ENCODE measurements at regions not wholly inside any gene's neighbourhood (a gene's known extent, or its start where the extent isn't known, plus 50 kb on each side); places are given as distances from the start of the nearest gene placed in this dataset.
A peak's percentile ranks its signal among the peaks of the same experiment; 100 is the strongest.

DNA sequence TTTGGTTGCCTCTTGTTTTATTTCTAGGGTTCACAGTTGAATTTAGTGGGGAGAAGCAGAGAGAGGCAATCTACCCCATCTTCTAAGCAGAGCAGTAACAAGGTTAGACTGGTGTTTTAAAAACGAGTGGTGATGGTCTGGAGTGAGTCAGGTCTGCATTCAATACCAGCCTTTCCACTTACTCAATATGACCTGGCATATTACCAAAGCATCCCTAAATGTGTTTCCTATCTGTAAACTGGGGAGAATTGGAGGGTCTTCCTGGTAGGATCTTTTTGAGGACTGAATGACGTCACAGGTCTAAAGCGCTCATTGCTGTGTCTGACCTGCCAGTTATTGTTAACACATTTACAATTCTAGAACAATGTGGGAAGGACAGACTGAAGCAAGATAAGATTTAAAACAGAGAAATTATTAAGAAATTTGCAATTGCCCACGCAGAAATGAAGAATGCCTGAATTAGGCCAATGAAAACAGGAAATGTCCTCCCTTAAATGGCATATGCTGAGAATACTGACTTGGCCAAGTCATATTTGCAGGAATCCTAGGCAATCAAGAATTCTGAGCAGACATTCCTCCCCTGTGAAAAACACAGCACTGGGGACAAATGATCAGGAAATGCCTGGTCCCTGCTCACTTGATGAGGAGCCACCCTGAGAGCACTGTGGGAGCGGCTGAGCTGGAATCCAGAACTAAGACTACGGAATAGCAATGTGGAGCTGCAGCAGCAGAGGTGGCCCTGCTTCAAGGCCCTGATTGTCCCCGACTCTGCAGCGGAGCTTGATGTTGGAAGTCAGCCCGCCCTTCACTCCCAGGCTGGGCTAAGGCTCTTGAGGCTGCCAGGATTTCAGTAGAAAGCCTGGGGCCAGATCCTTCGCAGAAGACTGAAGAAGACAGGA, 184.5 kb upstream of the CXCL12 start:
- H3K4me1 Mint-ChIP-seq, result no peaks in the 10 kb centered on the region
- WGBS (ENCODE audit: insufficient coverage), result 79% methylated on average over 9 of the region's 10 CpGs
- no peak overlapping the region for H3K4me3 Mint-ChIP-seq
- no peaks in the 10 kb centered on the region for H3K27me3 Mint-ChIP-seq
- Histone ChIP-seq H3K4me3 (ENCODE audit: control insufficient read depth in 1 of 2, extremely low read depth in 1 of 2, low read length in 1 of 2) (no peak overlapping the region), H3K4me1 (ENCODE audit: control insufficient read depth in 1 of 2, extremely low read depth in 1 of 2, insufficient read depth in 2 of 2, low read length in 2 of 2) (no peaks in the 10 kb centered on the region), H3K9me3 (no peaks in the 10 kb centered on the region), H3K36me3 (ENCODE audit: control insufficient read depth in 2 of 2, extremely low read depth in 1 of 2, insufficient read depth in 1 of 2, low read length in 1 of 2) (no peaks in the 10 kb centered on the region), H3K27ac (ENCODE audit: low read length) (no peak overlapping the region), H3K27me3 (replicated peaks in 1 of 2; ENCODE audit: control insufficient read depth in 2 of 2, extremely low read depth in 1 of 2, insufficient read depth in 2 of 2, low read length in 1 of 2) (peaks cover 0 to 8% of the 10 kb centered on the region in 2 experiments)
- ATAC-seq (replicated peaks in 1 of 4) (no peak), DNase-seq (no peak)
- no peak overlapping the region for H3K27ac Mint-ChIP-seq
- H3K36me3 Mint-ChIP-seq, result no peaks in the 10 kb centered on the region
- H3K9me3 Mint-ChIP-seq, result no peaks in the 10 kb centered on the region
- CTCF ChIA-PET, result no interaction called here
- POLR2A ChIA-PET, result no interaction called here

DNA sequence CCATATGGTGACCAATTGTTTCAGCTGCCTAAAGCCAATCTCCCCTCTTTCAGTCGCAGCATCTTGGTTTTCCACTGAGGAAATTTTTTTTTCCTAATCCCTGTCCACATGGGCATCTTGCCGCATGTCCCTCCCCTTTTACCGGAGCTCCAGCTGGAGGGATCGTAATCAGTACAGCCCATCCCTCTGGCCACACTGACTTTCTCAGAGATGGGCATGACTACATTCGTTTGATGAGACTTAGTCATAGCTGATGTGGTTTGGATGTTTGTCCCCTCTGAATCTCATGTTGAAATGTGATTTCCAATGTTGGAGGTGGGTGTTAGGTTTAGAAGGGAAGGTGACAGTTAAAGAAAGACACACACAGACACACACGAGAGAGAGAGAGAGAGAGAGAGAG, 186.8 kb upstream of the CXCL12 start:
- ATAC-seq (replicated peaks in 1 of 4) (no peak), DNase-seq (no peak)
- no peak overlapping the region for H3K4me3 Mint-ChIP-seq
- 75% methylated on average over 2 of the region's 6 CpGs for WGBS (ENCODE audit: insufficient coverage)
- H3K27me3 ChIP-seq (replicated peaks in 1 of 2; ENCODE audit: control insufficient read depth in 2 of 2, extremely low read depth in 1 of 2, insufficient read depth in 2 of 2, low read length in 1 of 2), result peaks cover 0 to 8% of the 10 kb centered on the region in 2 experiments
- H3K27ac ChIP-seq (ENCODE audit: low read length), result no peak overlapping the region
- ChIA-PET CTCF (no interaction called here), POLR2A (no interaction called here)
- H3K27me3 Mint-ChIP-seq, result no peaks in the 10 kb centered on the region
- no peaks in the 10 kb centered on the region for H3K36me3 ChIP-seq (ENCODE audit: control insufficient read depth in 2 of 2, extremely low read depth in 1 of 2, insufficient read depth in 1 of 2, low read length in 1 of 2)
- no peaks in the 10 kb centered on the region for H3K9me3 Mint-ChIP-seq
- peaks cover 0 to under 1% (median 0%) of the 10 kb centered on the region in 3 donors for H3K4me1 Mint-ChIP-seq
- H3K9me3 ChIP-seq, result no peaks in the 10 kb centered on the region
- H3K4me1 ChIP-seq (ENCODE audit: control insufficient read depth in 1 of 2, extremely low read depth in 1 of 2, insufficient read depth in 2 of 2, low read length in 2 of 2), result no peaks in the 10 kb centered on the region
- H3K27ac Mint-ChIP-seq, result no peak overlapping the region
- no peak overlapping the region for H3K4me3 ChIP-seq (ENCODE audit: control insufficient read depth in 1 of 2, extremely low read depth in 1 of 2, low read length in 1 of 2)
- H3K36me3 Mint-ChIP-seq, result no peaks in the 10 kb centered on the region

GRCh38 chr10:44572146-44572545, 187.2 kb upstream of the CXCL12 start:
- no peak overlapping the region for H3K27ac Mint-ChIP-seq
- no peaks in the 10 kb centered on the region for H3K9me3 Mint-ChIP-seq
- H3K36me3 Mint-ChIP-seq, result no peaks in the 10 kb centered on the region
- no peak overlapping the region for H3K4me3 ChIP-seq (ENCODE audit: control insufficient read depth in 1 of 2, extremely low read depth in 1 of 2, low read length in 1 of 2)
- peaks cover 0 to 5% (median 0%) of the 10 kb centered on the region in 3 donors for H3K4me1 Mint-ChIP-seq
- no peaks in the 10 kb centered on the region for H3K9me3 ChIP-seq
- ATAC-seq (replicated peaks in 1 of 4) (no peak), DNase-seq (no peak)
- ChIA-PET CTCF (no interaction called here), POLR2A (no interaction called here)
- H3K27me3 ChIP-seq (replicated peaks in 1 of 2; ENCODE audit: control insufficient read depth in 2 of 2, extremely low read depth in 1 of 2, insufficient read depth in 2 of 2, low read length in 1 of 2), result peaks cover 0 to 10% of the 10 kb centered on the region in 2 experiments
- H3K36me3 ChIP-seq (ENCODE audit: control insufficient read depth in 2 of 2, extremely low read depth in 1 of 2, insufficient read depth in 1 of 2, low read length in 1 of 2), result no peaks in the 10 kb centered on the region
- no peaks in the 10 kb centered on the region for H3K27me3 Mint-ChIP-seq
- no peak overlapping the region for H3K27ac ChIP-seq (ENCODE audit: low read length)
- H3K4me1 ChIP-seq (ENCODE audit: control insufficient read depth in 1 of 2, extremely low read depth in 1 of 2, insufficient read depth in 2 of 2, low read length in 2 of 2), result no peaks in the 10 kb centered on the region
- WGBS (ENCODE audit: insufficient coverage), result 71% methylated on average over 5 of the region's 6 CpGs
- H3K4me3 Mint-ChIP-seq, result no peak overlapping the region

DNA sequence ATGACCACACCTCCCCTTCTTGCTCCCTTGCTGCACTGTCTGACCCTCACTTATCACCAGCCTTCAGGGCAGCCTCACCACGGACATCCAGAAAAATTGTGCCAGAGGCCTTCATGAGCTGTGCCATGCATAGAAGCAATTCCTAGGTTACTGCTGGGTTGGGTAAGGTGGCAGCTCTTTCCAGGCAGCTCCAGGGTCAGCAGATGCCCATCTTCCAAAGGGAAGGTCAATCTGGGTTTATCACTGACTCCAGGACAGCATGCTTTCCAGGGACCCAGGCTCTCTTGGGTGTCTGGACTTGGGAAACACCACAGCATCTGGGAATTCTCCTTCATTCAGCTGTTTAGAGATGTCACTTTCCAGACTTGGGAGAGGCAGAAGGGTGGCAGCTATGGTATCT, 188.9 kb upstream of the CXCL12 start:
- CTCF ChIA-PET, result no interaction called here
- H3K27ac Mint-ChIP-seq, result no peak overlapping the region

GRCh38 chr10:44574596-44575480, 189.9 kb upstream of the CXCL12 start:
- H3K4me1 ChIP-seq (ENCODE audit: control insufficient read depth in 1 of 2, extremely low read depth in 1 of 2, insufficient read depth in 2 of 2, low read length in 2 of 2), result no peaks in the 10 kb centered on the region
- H3K27me3 ChIP-seq (replicated peaks in 1 of 2; ENCODE audit: control insufficient read depth in 2 of 2, extremely low read depth in 1 of 2, insufficient read depth in 2 of 2, low read length in 1 of 2), result peaks cover 0 to 10% of the 10 kb centered on the region in 2 experiments
- H3K4me3 ChIP-seq (ENCODE audit: control insufficient read depth in 1 of 2, extremely low read depth in 1 of 2, low read length in 1 of 2), result no peak overlapping the region
- peaks cover 0 to 6% (median 0%) of the 10 kb centered on the region in 3 donors for H3K4me1 Mint-ChIP-seq
- H3K27ac Mint-ChIP-seq, result no peak overlapping the region
- H3K27ac ChIP-seq (ENCODE audit: low read length), result no peak overlapping the region
- no peak overlapping the region for H3K4me3 Mint-ChIP-seq
- DNase-seq, result no peak
- no peak for ATAC-seq (replicated peaks in 1 of 4)
- H3K9me3 ChIP-seq, result no peaks in the 10 kb centered on the region
- 77% methylated on average over 6 of the region's 10 CpGs for WGBS (ENCODE audit: insufficient coverage)
- CTCF ChIA-PET, result no interaction called here
- H3K36me3 Mint-ChIP-seq, result no peaks in the 10 kb centered on the region
- no peaks in the 10 kb centered on the region for H3K36me3 ChIP-seq (ENCODE audit: control insufficient read depth in 2 of 2, extremely low read depth in 1 of 2, insufficient read depth in 1 of 2, low read length in 1 of 2)
- POLR2A ChIA-PET, result no interaction called here
- peaks cover 0 to 6% (median 0%) of the 10 kb centered on the region in 3 donors for H3K9me3 Mint-ChIP-seq
- H3K27me3 Mint-ChIP-seq, result no peaks in the 10 kb centered on the region

More for the DNA sequence above, 188.9 kb upstream of the CXCL12 start:
- Histone ChIP-seq H3K27ac (ENCODE audit: low read length) (no peak overlapping the region), H3K9me3 (no peaks in the 10 kb centered on the region), H3K4me1 (ENCODE audit: control insufficient read depth in 1 of 2, extremely low read depth in 1 of 2, insufficient read depth in 2 of 2, low read length in 2 of 2) (no peaks in the 10 kb centered on the region), H3K27me3 (replicated peaks in 1 of 2; ENCODE audit: control insufficient read depth in 2 of 2, extremely low read depth in 1 of 2, insufficient read depth in 2 of 2, low read length in 1 of 2) (peaks cover 0 to 10% of the 10 kb centered on the region in 2 experiments), H3K4me3 (ENCODE audit: control insufficient read depth in 1 of 2, extremely low read depth in 1 of 2, low read length in 1 of 2) (no peak overlapping the region), H3K36me3 (ENCODE audit: control insufficient read depth in 2 of 2, extremely low read depth in 1 of 2, insufficient read depth in 1 of 2, low read length in 1 of 2) (no peaks in the 10 kb centered on the region)
- no CpG with 5 or more reads among the region's 1 CpG for WGBS (ENCODE audit: insufficient coverage)
- peaks cover 0 to 6% (median 0%) of the 10 kb centered on the region in 3 donors for H3K4me1 Mint-ChIP-seq
- no peaks in the 10 kb centered on the region for H3K27me3 Mint-ChIP-seq
- POLR2A ChIA-PET, result no interaction called here
- no peaks in the 10 kb centered on the region for H3K36me3 Mint-ChIP-seq
- H3K4me3 Mint-ChIP-seq, result no peak overlapping the region
- H3K9me3 Mint-ChIP-seq, result peaks cover 0 to 4% (median 0%) of the 10 kb centered on the region in 3 donors
- ATAC-seq (replicated peaks in 1 of 4) (no peak), DNase-seq (no peak)

GRCh38 chr10:44575601-44576380, 190.9 kb upstream of the CXCL12 start:
- Histone ChIP-seq H3K4me1 (ENCODE audit: control insufficient read depth in 1 of 2, extremely low read depth in 1 of 2, insufficient read depth in 2 of 2, low read length in 2 of 2) (no peaks in the 10 kb centered on the region), H3K4me3 (ENCODE audit: control insufficient read depth in 1 of 2, extremely low read depth in 1 of 2, low read length in 1 of 2) (no peak overlapping the region), H3K9me3 (no peaks in the 10 kb centered on the region), H3K27me3 (replicated peaks in 1 of 2; ENCODE audit: control insufficient read depth in 2 of 2, extremely low read depth in 1 of 2, insufficient read depth in 2 of 2, low read length in 1 of 2) (peaks cover 0 to 10% of the 10 kb centered on the region in 2 experiments), H3K36me3 (ENCODE audit: control insufficient read depth in 2 of 2, extremely low read depth in 1 of 2, insufficient read depth in 1 of 2, low read length in 1 of 2) (no peaks in the 10 kb centered on the region), H3K27ac (ENCODE audit: low read length) (peak overlapping the region; percentile 90)
- ChIA-PET CTCF (no interaction called here), POLR2A (no interaction called here)
- 80% methylated on average over 18 of the region's 18 CpGs for WGBS (ENCODE audit: insufficient coverage)
- H3K27ac Mint-ChIP-seq, result peak overlapping the region in 1 of 2 donors; percentile 82
- H3K4me3 Mint-ChIP-seq, result no peak overlapping the region
- peaks cover 0 to 9% (median 0%) of the 10 kb centered on the region in 3 donors for H3K9me3 Mint-ChIP-seq
- H3K36me3 Mint-ChIP-seq, result no peaks in the 10 kb centered on the region
- no peaks in the 10 kb centered on the region for H3K27me3 Mint-ChIP-seq
- no peak for ATAC-seq (replicated peaks in 1 of 4)
- DNase-seq, result no peak
- H3K4me1 Mint-ChIP-seq, result peaks cover 0 to 6% (median 0%) of the 10 kb centered on the region in 3 donors
